SIG-M5 treated with dmso at 0.1 percent for 504 hours (cell line): ENCODE measurements at regions not wholly inside any gene's neighbourhood (a gene's known extent, or its start where the extent isn't known, plus 50 kb on each side); places are given as distances from the start of the nearest gene placed in this dataset.

ENCODE experiments used
- DNase-seq: peaks from one replicate; lab custom pipeline; 2025; ENCODE audit not compliant: unreplicated experiment; lab: John Stamatoyannopoulos, UW

- DNase-seq = no peak
These were observed 109.4 kb upstream of the SPACA1 start for GRCh38 chr6:87938287-87938686.

GRCh38 chr6:87936065-87936464 lies 111.6 kb upstream of the SPACA1 start:
- DNase-seq = no peak

GRCh38 chr6:87935196-87935595 lies 112.4 kb upstream of the SPACA1 start:
- DNase-seq = no peak

- no peak for DNase-seq
These were observed 115.3 kb upstream of the SPACA1 start for GRCh38 chr6:87932361-87932760.

GRCh38 chr6:87929843-87930288 lies 117.8 kb upstream of the SPACA1 start:
- peak; percentile 77 for DNase-seq

GRCh38 chr6:87926687-87927086 lies 121.0 kb upstream of the SPACA1 start:
- DNase-seq = no peak

GRCh38 chr6:87926072-87926471 lies 121.6 kb upstream of the SPACA1 start:
- DNase-seq = no peak

- DNase-seq = no peak
These were observed 122.1 kb upstream of the SPACA1 start for GRCh38 chr6:87925373-87926060.

GRCh38 chr6:87923389-87924050 lies 124.1 kb upstream of the SPACA1 start:
- DNase-seq = no peak

- DNase-seq = no peak
These were observed 124.7 kb upstream of the SPACA1 start for GRCh38 chr6:87922947-87923330.

GRCh38 chr6:87922196-87922946 lies 125.3 kb upstream of the SPACA1 start:
- DNase-seq = no peak

- DNase-seq = no peak
These were observed 126.6 kb upstream of the SPACA1 start for GRCh38 chr6:87921034-87921433.

GRCh38 chr6:87920245-87920644 lies 127.4 kb upstream of the SPACA1 start:
- DNase-seq = no peak

GRCh38 chr6:87919416-87919815 lies 128.2 kb upstream of the SPACA1 start:
- no peak for DNase-seq

- no peak for DNase-seq
These were observed 128.6 kb upstream of the SPACA1 start for GRCh38 chr6:87919001-87919400.

GRCh38 chr6:87918461-87918941 lies 129.1 kb upstream of the SPACA1 start:
- DNase-seq = no peak

- no peak for DNase-seq
These were observed 129.8 kb upstream of the SPACA1 start for GRCh38 chr6:87917886-87918285.

GRCh38 chr6:87916446-87916845 lies 131.2 kb upstream of the SPACA1 start:
- no peak for DNase-seq

GRCh38 chr6:87914637-87915395 lies 132.8 kb upstream of the SPACA1 start:
- DNase-seq = no peak

- no peak for DNase-seq
These were observed 133.7 kb upstream of the SPACA1 start for GRCh38 chr6:87913974-87914373.

GRCh38 chr6:87912102-87912501 lies 135.5 kb upstream of the SPACA1 start:
- DNase-seq = no peak
